T-helper 1 cell treated with Interleukin-12 subunit alpha and Interleukin-12 subunit beta and Interleukin-4 antibody, amounts not matched to agents 30 μg/mL and 1 μg/mL, for 36 hours (primary cell): ENCODE measurements at regions not wholly inside any gene's neighbourhood (a gene's known extent, or its start where the extent isn't known, plus 50 kb on each side); places are given as distances from the start of the nearest gene placed in this dataset.

Experiments
- H3K27ac Mint-ChIP-seq: one replicate; pipeline ENCODE4 v1.8.0; 2021; ENCODE audit warnings: mild to moderate bottlenecking, mixed read lengths
- H3K27me3 Mint-ChIP-seq: one replicate; pipeline ENCODE4 v1.8.0; 2021; ENCODE audit warnings: low read depth, mixed read lengths
- H3K36me3 Mint-ChIP-seq: one replicate; pipeline ENCODE4 v1.8.0; 2021; ENCODE audit warnings: low read depth, mixed read lengths
- H3K4me1 Mint-ChIP-seq: one replicate; pipeline ENCODE4 v1.8.0; 2021; ENCODE audit warnings: low read depth, mixed read lengths
- H3K4me3 Mint-ChIP-seq: one replicate; pipeline ENCODE4 v1.8.0; 2021; ENCODE audit warnings: mild to moderate bottlenecking, moderate library complexity, mixed read lengths
- H3K9me3 Mint-ChIP-seq: one replicate; pipeline ENCODE4 v1.8.0; 2021; ENCODE audit warnings: mixed read lengths

- Mint-ChIP-seq H3K27me3 (peaks cover 15% of the 10 kb centered on the region), H3K27ac (no peak overlapping the region), H3K4me1 (no peaks in the 10 kb centered on the region), H3K36me3 (no peaks in the 10 kb centered on the region), H3K4me3 (no peak overlapping the region), H3K9me3 (peaks cover 5% of the 10 kb centered on the region)
Observed at GRCh38 chr3:139095803-139096466, 51.2 kb upstream of the PRR23C start.

GRCh38 chr3:139096670-139097069 is 52.0 kb upstream of the PRR23C start:
- Mint-ChIP-seq H3K27ac (no peak overlapping the region), H3K9me3 (peaks cover 5% of the 10 kb centered on the region), H3K36me3 (no peaks in the 10 kb centered on the region), H3K27me3 (peaks cover 12% of the 10 kb centered on the region), H3K4me1 (no peaks in the 10 kb centered on the region), H3K4me3 (no peak overlapping the region)

GRCh38 chr3:139098391-139098790 is 53.7 kb upstream of the PRR23C start:
- Mint-ChIP-seq H3K9me3 (no peaks in the 10 kb centered on the region), H3K4me1 (no peaks in the 10 kb centered on the region), H3K27me3 (peaks cover 12% of the 10 kb centered on the region), H3K27ac (no peak overlapping the region), H3K4me3 (no peak overlapping the region), H3K36me3 (no peaks in the 10 kb centered on the region)

GRCh38 chr3:139099968-139100817 is 55.5 kb upstream of the PRR23C start:
- H3K27me3 Mint-ChIP-seq: peaks cover 6% of the 10 kb centered on the region
- H3K9me3 Mint-ChIP-seq: no peaks in the 10 kb centered on the region
- H3K36me3 Mint-ChIP-seq: no peaks in the 10 kb centered on the region
- no peaks in the 10 kb centered on the region for H3K4me1 Mint-ChIP-seq
- H3K27ac Mint-ChIP-seq: no peak overlapping the region
- H3K4me3 Mint-ChIP-seq: no peak overlapping the region

- H3K27me3 Mint-ChIP-seq: peaks cover 6% of the 10 kb centered on the region
- H3K4me1 Mint-ChIP-seq: no peaks in the 10 kb centered on the region
- no peak overlapping the region for H3K4me3 Mint-ChIP-seq
- no peaks in the 10 kb centered on the region for H3K36me3 Mint-ChIP-seq
- H3K9me3 Mint-ChIP-seq: no peaks in the 10 kb centered on the region
- no peak overlapping the region for H3K27ac Mint-ChIP-seq
Observed at GRCh38 chr3:139100821-139101220, 56.1 kb upstream of the PRR23C start.

GRCh38 chr3:139101396-139101795 is 56.7 kb upstream of the PRR23C start:
- no peak overlapping the region for H3K4me3 Mint-ChIP-seq

GRCh38 chr3:139103484-139103883 is 58.8 kb upstream of the PRR23C start:
- H3K4me3 Mint-ChIP-seq: no peak overlapping the region
- H3K27ac Mint-ChIP-seq: no peak overlapping the region
- no peaks in the 10 kb centered on the region for H3K36me3 Mint-ChIP-seq
- H3K27me3 Mint-ChIP-seq: no peaks in the 10 kb centered on the region
- H3K4me1 Mint-ChIP-seq: no peaks in the 10 kb centered on the region
- no peaks in the 10 kb centered on the region for H3K9me3 Mint-ChIP-seq

More at GRCh38 chr3:139101396-139101795, 56.7 kb upstream of the PRR23C start:
- H3K27ac Mint-ChIP-seq: no peak overlapping the region
- no peaks in the 10 kb centered on the region for H3K4me1 Mint-ChIP-seq
- H3K36me3 Mint-ChIP-seq: no peaks in the 10 kb centered on the region
- no peaks in the 10 kb centered on the region for H3K9me3 Mint-ChIP-seq
- H3K27me3 Mint-ChIP-seq: peaks cover 6% of the 10 kb centered on the region

GRCh38 chr3:139104062-139104461 is 59.4 kb upstream of the PRR23C start:
- no peaks in the 10 kb centered on the region for H3K36me3 Mint-ChIP-seq
- H3K4me1 Mint-ChIP-seq: no peaks in the 10 kb centered on the region
- no peaks in the 10 kb centered on the region for H3K27me3 Mint-ChIP-seq
- H3K4me3 Mint-ChIP-seq: no peak overlapping the region
- H3K27ac Mint-ChIP-seq: no peak overlapping the region
- H3K9me3 Mint-ChIP-seq: no peaks in the 10 kb centered on the region

- Mint-ChIP-seq H3K27me3 (no peaks in the 10 kb centered on the region), H3K4me1 (no peaks in the 10 kb centered on the region), H3K4me3 (no peak overlapping the region), H3K36me3 (no peaks in the 10 kb centered on the region), H3K27ac (no peak overlapping the region), H3K9me3 (no peaks in the 10 kb centered on the region)
Observed at GRCh38 chr3:139105154-139105702, 60.5 kb upstream of the PRR23C start.

- no peaks in the 10 kb centered on the region for H3K27me3 Mint-ChIP-seq
- no peak overlapping the region for H3K27ac Mint-ChIP-seq
- H3K9me3 Mint-ChIP-seq: no peaks in the 10 kb centered on the region
- no peak overlapping the region for H3K4me3 Mint-ChIP-seq
- no peaks in the 10 kb centered on the region for H3K4me1 Mint-ChIP-seq
- H3K36me3 Mint-ChIP-seq: no peaks in the 10 kb centered on the region
Observed at GRCh38 chr3:139106013-139106932, 61.6 kb upstream of the PRR23C start.

GRCh38 chr3:139107424-139108252 is 62.9 kb upstream of the PRR23C start:
- Mint-ChIP-seq H3K36me3 (no peaks in the 10 kb centered on the region), H3K4me3 (no peak overlapping the region), H3K27me3 (peaks cover under 1% of the 10 kb centered on the region), H3K9me3 (no peaks in the 10 kb centered on the region), H3K4me1 (no peaks in the 10 kb centered on the region), H3K27ac (no peak overlapping the region)

- no peak overlapping the region for H3K4me3 Mint-ChIP-seq
- no peaks in the 10 kb centered on the region for H3K4me1 Mint-ChIP-seq
- no peak overlapping the region for H3K27ac Mint-ChIP-seq
- H3K9me3 Mint-ChIP-seq: no peaks in the 10 kb centered on the region
- no peaks in the 10 kb centered on the region for H3K36me3 Mint-ChIP-seq
- H3K27me3 Mint-ChIP-seq: peaks cover 8% of the 10 kb centered on the region
Observed at GRCh38 chr3:139108253-139108969, 63.7 kb upstream of the PRR23C start.

GRCh38 chr3:139109271-139109670 is 64.6 kb upstream of the PRR23C start:
- H3K4me1 Mint-ChIP-seq: no peaks in the 10 kb centered on the region
- H3K4me3 Mint-ChIP-seq: no peak overlapping the region
- H3K27ac Mint-ChIP-seq: no peak overlapping the region
- H3K9me3 Mint-ChIP-seq: no peaks in the 10 kb centered on the region
- H3K36me3 Mint-ChIP-seq: no peaks in the 10 kb centered on the region
- peaks cover 10% of the 10 kb centered on the region for H3K27me3 Mint-ChIP-seq
